IMR-90 (cell line): ENCODE measurements at regions not wholly inside any gene's neighbourhood (a gene's known extent, or its start where the extent isn't known, plus 50 kb on each side); places are given as distances from the start of the nearest gene placed in this dataset.

Source experiments
- FOS ChIP-seq: fragments of 150-350 bp; IDR thresholded peaks from 2 replicates; pipeline ENCODE4 v1.6.1; 2016; ENCODE audit warnings: low read depth, low read length
- MXI1 ChIP-seq: IDR thresholded peaks from 2 replicates; pipeline ENCODE4 v1.6.1; 2012; ENCODE audit warnings: low read depth, mild to moderate bottlenecking, low read length, moderate library complexity, borderline replicate concordance
- POLR2A ChIP-seq: IDR thresholded peaks from 2 replicates; pipeline ENCODE4 v1.6.1; 2012; ENCODE audit warnings: mild to moderate bottlenecking, low read depth, low read length
- TF ChIP-seq, protein P1 (sequence below): fragments of 150-350 bp; IDR thresholded peaks from 2 replicates; pipeline ENCODE4 v1.6.1; 2016; ENCODE audit warnings: low read depth, mild to moderate bottlenecking, low read length, moderate library complexity, borderline replicate concordance

DNA sequence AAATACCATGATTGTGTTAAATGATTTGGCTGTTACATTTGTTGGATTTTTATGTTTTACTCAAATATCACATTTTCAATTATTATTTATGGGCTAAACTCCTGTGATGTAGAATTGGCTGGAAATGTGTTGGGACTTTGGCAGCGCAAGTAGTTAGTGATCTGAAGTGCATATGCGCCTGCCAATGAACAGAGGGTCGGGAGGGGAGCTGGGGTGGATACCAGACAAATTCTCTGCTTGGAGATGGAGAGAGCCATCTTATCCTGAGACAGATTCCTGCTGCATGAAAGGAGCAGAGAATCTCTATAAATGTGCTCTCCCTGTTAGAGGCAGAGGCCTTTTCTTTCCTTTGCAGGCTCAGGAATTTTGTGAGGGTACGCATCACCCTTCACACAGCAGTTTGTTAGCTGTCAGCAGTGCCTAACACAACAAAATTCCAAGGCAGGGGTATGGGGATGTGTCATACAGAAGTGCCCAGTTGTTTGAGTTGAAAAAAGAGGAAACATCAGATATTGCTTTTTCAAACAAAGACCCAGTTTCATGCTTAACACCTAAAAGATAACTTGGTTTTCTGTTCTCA, 489.1 kb downstream of the CSNK1G3 start:
- no peak for TF ChIP-seq POLR2A
- no peak for TF ChIP-seq MXI1
- TF ChIP-seq, protein P1, sequence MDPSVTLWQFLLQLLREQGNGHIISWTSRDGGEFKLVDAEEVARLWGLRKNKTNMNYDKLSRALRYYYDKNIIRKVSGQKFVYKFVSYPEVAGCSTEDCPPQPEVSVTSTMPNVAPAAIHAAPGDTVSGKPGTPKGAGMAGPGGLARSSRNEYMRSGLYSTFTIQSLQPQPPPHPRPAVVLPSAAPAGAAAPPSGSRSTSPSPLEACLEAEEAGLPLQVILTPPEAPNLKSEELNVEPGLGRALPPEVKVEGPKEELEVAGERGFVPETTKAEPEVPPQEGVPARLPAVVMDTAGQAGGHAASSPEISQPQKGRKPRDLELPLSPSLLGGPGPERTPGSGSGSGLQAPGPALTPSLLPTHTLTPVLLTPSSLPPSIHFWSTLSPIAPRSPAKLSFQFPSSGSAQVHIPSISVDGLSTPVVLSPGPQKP: no peak
- no peak for TF ChIP-seq FOS
